Upper lobe of left lung (tissue), 6 donors: ENCODE measurements at regions not wholly inside any gene's neighbourhood (a gene's known extent, or its start where the extent isn't known, plus 50 kb on each side); places are given as distances from the start of the nearest gene placed in this dataset.

Experiments
- ATAC-seq, 2 donors: fragments of 200-7000 bp; cut with Tn5 transposase; one replicate each; pipeline ENCODE4 v1.9.1; 2022; ENCODE audit warnings: mild to moderate bottlenecking in 2 of 2, moderate library complexity in 2 of 2; ENCODE audit not compliant: low FRiP score in 2 of 2
- DNase-seq, 2 donors: peaks; one replicate each; pipeline ENCODE4 v3.0.0-alpha.2; 2019 to 2020
- H3K27ac ChIP-seq, 4 donors: fragments of 200-600 bp; sonication (generic); one replicate each; pipeline ENCODE4 v1.5.1; 2016 to 2019
- H3K27me3 ChIP-seq, 4 donors: fragments of 200-600 bp; sonication (generic); one replicate each; pipeline ENCODE4 v1.5.1; 2017 to 2019
- H3K36me3 ChIP-seq, 4 donors: fragments of 200-600 bp; sonication (generic); one replicate each; pipeline ENCODE4 v1.5.1; 2016 to 2019
- H3K4me1 ChIP-seq, 4 donors: fragments of 200-600 bp; sonication (generic); one replicate each; pipeline ENCODE4 v1.5.1; 2018 to 2019
- H3K4me3 ChIP-seq, 4 donors: fragments of 200-600 bp; sonication (generic); one replicate each; pipeline ENCODE4 v1.5.1; 2017 to 2019; ENCODE audit warnings: mild to moderate bottlenecking in 2 of 4, moderate library complexity in 1 of 4
- H3K9me3 ChIP-seq, 4 donors: fragments of 200-600 bp; sonication (generic); one replicate each; pipeline ENCODE4 v1.5.1; 2018 to 2019
- EP300 ChIP-seq, 4 donors: sonication (generic); formaldehyde crosslinking; IDR thresholded peaks; one replicate each; pipeline ENCODE4 v1.5.1; 2017; ENCODE audit warnings: antibody characterized with exemption in 4 of 4, control low read depth in 2 of 4
- POLR2A ChIP-seq, 4 donors: fragments of 450-650 bp; IDR thresholded peaks; one replicate each; pipeline ENCODE4 v1.5.1; 2016 to 2017; ENCODE audit warnings: antibody characterized with exemption in 4 of 4, mild to moderate bottlenecking in 2 of 4
- POLR2AphosphoS5 ChIP-seq, 2 donors: sonication (generic); formaldehyde crosslinking; IDR thresholded peaks; one replicate each; pipeline ENCODE4 v1.5.1; 2017; ENCODE audit warnings: antibody characterized with exemption in 2 of 2
- WGBS, 2 donors: methylation state at CpG; one replicate each; pipeline ENCODE4 v1.1.5; 2017 to 2018; 5-methylcytosine and 5-hydroxymethylcytosine counted together
- TF ChIP-seq, protein P1 (sequence below), 6 experiments: fragments of 450-650 bp in 4 of 6; fragments of 200-600 bp in 2 of 6; sonication (generic) in 2 of 6; IDR thresholded peaks; one replicate each; pipeline ENCODE4 v1.5.1; 2016 to 2019; ENCODE audit warnings: antibody characterized with exemption in 6 of 6
- donor health status: DM: no; HTN: no; CAD: no; lungs with moderate emphysema.
- donor health status: DM: no; HTN: yes; CAD: no; lungs with severe emphysema.

DNA sequence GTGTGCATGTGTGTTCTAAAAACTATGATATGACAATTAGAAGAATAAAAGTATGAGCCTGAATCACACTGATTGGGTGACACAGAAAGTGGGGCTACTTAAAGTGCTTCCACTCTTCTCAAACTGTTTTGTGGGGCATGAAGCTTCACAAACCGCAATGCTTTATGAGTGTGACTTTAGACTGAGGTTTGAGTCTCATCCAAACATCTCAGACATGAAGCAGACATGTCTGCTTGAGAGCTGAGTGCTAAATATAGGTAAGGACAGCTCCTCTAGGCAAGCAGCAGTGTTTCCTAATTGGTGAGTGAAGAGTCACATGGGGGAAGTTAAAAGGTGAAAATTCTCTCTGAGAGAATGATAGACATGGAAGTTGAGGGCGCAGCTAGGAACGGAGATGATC, 726.9 kb upstream of the CITED2 start:
- DNase-seq (no peak), ATAC-seq (no peak)
- Histone ChIP-seq H3K27ac (no peak overlapping the region), H3K36me3 (no peaks in the 10 kb centered on the region), H3K27me3 (no peaks in the 10 kb centered on the region), H3K4me3 (no peak overlapping the region), H3K4me1 (no peaks in the 10 kb centered on the region), H3K9me3 (no peaks in the 10 kb centered on the region)
- 85 to 88% methylated on average over 3 of the region's 3 CpGs for WGBS, 2 donors
- no peak for TF ChIP-seq POLR2AphosphoS5 (IDR thresholded peaks at IDR 0.05)
- TF ChIP-seq, protein P1, sequence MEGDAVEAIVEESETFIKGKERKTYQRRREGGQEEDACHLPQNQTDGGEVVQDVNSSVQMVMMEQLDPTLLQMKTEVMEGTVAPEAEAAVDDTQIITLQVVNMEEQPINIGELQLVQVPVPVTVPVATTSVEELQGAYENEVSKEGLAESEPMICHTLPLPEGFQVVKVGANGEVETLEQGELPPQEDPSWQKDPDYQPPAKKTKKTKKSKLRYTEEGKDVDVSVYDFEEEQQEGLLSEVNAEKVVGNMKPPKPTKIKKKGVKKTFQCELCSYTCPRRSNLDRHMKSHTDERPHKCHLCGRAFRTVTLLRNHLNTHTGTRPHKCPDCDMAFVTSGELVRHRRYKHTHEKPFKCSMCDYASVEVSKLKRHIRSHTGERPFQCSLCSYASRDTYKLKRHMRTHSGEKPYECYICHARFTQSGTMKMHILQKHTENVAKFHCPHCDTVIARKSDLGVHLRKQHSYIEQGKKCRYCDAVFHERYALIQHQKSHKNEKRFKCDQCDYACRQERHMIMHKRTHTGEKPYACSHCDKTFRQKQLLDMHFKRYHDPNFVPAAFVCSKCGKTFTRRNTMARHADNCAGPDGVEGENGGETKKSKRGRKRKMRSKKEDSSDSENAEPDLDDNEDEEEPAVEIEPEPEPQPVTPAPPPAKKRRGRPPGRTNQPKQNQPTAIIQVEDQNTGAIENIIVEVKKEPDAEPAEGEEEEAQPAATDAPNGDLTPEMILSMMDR (IDR thresholded peaks at IDR 0.05), result no peak
- no peak for TF ChIP-seq EP300 (IDR thresholded peaks at IDR 0.05)
- no peak for TF ChIP-seq POLR2A (IDR thresholded peaks at IDR 0.05)

DNA sequence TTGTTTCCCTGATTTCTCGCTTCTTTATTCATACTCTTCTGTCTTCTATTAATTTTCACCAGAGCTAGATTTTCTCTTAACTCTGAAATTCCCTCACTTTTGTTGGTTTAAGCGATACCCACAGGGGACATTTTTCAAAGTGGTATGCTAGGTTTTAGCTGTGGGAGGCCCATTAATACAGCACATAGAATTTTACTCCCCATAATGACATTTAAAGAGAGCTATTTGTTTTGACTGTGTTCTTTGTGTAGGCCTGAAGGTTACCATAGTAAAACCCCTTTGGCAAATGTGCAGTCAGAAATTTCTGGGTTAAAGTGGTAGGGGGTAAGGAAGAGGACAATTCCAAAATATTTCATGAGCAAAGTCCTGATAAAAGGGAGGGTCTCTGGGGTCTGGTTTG, 721.1 kb upstream of the CITED2 start:
- no peak overlapping the region for H3K27ac ChIP-seq
- ATAC-seq, result no peak
- no peaks in the 10 kb centered on the region for H3K36me3 ChIP-seq
- H3K27me3 ChIP-seq, result no peaks in the 10 kb centered on the region
- TF ChIP-seq POLR2A (IDR thresholded peaks at IDR 0.05) (no peak), EP300 (IDR thresholded peaks at IDR 0.05) (no peak), POLR2AphosphoS5 (IDR thresholded peaks at IDR 0.05) (no peak)
- TF ChIP-seq, protein P1 (IDR thresholded peaks at IDR 0.05), result no peak
- H3K9me3 ChIP-seq, result no peaks in the 10 kb centered on the region
- no peak for DNase-seq
- no peak overlapping the region for H3K4me3 ChIP-seq
- H3K4me1 ChIP-seq, result no peaks in the 10 kb centered on the region
- 96% methylated on average over 2 of the region's 2 CpGs for WGBS, 2 donors

DNA sequence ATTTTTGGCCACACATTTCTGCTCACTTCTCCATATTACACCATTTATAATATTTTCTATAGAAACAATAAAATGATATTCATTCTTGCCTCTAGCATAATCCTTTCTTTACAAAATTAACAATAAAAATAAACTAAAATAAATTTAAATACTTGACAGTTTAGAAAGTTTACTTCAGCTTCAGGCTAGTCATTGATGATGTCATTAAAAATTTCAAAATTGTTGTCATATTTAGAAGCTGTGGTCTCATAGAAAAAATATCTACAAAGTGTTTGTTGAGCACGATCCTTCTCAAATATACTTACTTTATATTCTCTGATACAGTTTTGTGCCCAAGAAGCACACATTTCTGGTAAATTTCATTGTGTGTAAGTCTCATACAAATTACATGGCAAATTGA, 717.4 kb upstream of the CITED2 start:
- Histone ChIP-seq H3K36me3 (no peaks in the 10 kb centered on the region), H3K27me3 (no peaks in the 10 kb centered on the region), H3K9me3 (no peaks in the 10 kb centered on the region), H3K4me3 (no peak overlapping the region), H3K27ac (no peak overlapping the region), H3K4me1 (no peaks in the 10 kb centered on the region)
- DNase-seq, result no peak
- no peak for ATAC-seq
- TF ChIP-seq POLR2A (IDR thresholded peaks at IDR 0.05) (no peak), POLR2AphosphoS5 (IDR thresholded peaks at IDR 0.05) (no peak), EP300 (IDR thresholded peaks at IDR 0.05) (no peak)
- TF ChIP-seq, protein P1 (IDR thresholded peaks at IDR 0.05), result no peak
- WGBS, 2 donors, result 85% methylated on average over 1 of the region's 1 CpG

DNA sequence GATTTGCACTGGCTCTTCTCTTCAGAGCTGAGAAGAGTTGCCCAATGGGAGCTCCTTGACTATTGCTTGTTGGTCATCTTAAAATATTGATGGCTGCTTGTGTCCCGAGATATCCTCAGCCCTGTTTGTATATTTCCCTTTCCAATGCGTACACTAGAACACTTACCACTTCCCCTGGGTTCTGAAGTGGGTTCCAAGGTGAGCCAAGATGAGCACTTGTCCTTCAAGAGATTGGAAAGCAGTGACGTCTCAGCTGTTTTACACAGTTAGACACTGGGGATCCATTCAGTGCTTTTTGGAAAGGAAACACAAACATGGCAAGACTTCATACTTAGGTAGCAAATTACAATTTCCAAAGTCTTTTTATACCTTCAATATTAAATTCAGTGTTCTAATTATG, 716.4 kb upstream of the CITED2 start:
- TF ChIP-seq POLR2AphosphoS5 (IDR thresholded peaks at IDR 0.05), result no peak
- TF ChIP-seq, protein P1 (IDR thresholded peaks at IDR 0.05), result no peak
- TF ChIP-seq EP300 (IDR thresholded peaks at IDR 0.05), result no peak
- no peak for TF ChIP-seq POLR2A (IDR thresholded peaks at IDR 0.05)
- H3K27me3 ChIP-seq, result no peaks in the 10 kb centered on the region
- no peaks in the 10 kb centered on the region for H3K9me3 ChIP-seq
- DNase-seq (no peak), ATAC-seq (no peak)
- H3K4me3 ChIP-seq, result no peak overlapping the region
- no peaks in the 10 kb centered on the region for H3K36me3 ChIP-seq
- 68 to 78% methylated on average over 3 of the region's 3 CpGs for WGBS, 2 donors
- H3K4me1 ChIP-seq, result no peaks in the 10 kb centered on the region
- no peak overlapping the region for H3K27ac ChIP-seq

DNA sequence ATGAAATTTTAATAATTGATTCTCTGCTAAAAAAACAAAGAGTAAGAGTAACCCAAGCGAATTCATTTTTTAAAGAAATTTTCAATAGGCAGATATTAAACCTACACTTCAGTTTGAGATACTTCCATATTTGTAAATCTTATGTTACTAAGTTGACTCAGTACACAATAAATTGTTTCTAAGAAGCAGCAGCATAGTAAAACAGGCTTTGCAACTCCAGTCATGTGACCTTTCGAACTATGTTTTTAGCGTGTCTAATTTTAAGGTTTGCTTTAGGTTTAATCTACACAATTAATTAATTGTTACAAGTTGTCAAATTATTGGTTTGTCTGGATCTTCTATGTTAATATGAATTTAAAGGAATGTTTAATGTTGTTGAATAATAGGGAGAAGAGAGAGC, 708.9 kb upstream of the CITED2 start:
- no peak for TF ChIP-seq EP300 (IDR thresholded peaks at IDR 0.05)
- TF ChIP-seq POLR2AphosphoS5 (IDR thresholded peaks at IDR 0.05), result no peak
- no peak for TF ChIP-seq POLR2A (IDR thresholded peaks at IDR 0.05)
- TF ChIP-seq, protein P1 (IDR thresholded peaks at IDR 0.05), result no peak
- Histone ChIP-seq H3K36me3 (no peaks in the 10 kb centered on the region), H3K4me1 (peaks cover 0 to 7% (median 2%) of the 10 kb centered on the region in 4 donors), H3K27ac (no peak overlapping the region), H3K4me3 (no peak overlapping the region), H3K9me3 (no peaks in the 10 kb centered on the region), H3K27me3 (no peaks in the 10 kb centered on the region)
- ATAC-seq (no peak), DNase-seq (no peak)
- whole genome bisulfite sequencing, 2 donors, result 74 to 80% methylated on average over 3 of the region's 3 CpGs
